GM12878 (cell line): ENCODE measurements at regions not wholly inside any gene's neighbourhood (a gene's known extent, or its start where the extent isn't known, plus 50 kb on each side); places are given as distances from the start of the nearest gene placed in this dataset.

Source experiments
- ATAC-seq: fragments of 200-7000 bp; cut with Tn5 transposase; 3 replicates; pipeline ENCODE4 v1.9.1; 2020; ENCODE audit warnings: mild to moderate bottlenecking, moderate library complexity
- BruUV-seq: library from RNA; stranded (reverse); fragments of 400-500 nt; replicated peaks from 2 replicates; lab custom pipeline; 2021; lab: Mats Ljungman, UMichigan
- CTCF ChIA-PET: fragments of 300-600 bp; sonication (Branson Sonifier 250); formaldehyde crosslinking; extraction: SDS; loops from one replicate; lab custom pipeline; 2021; ENCODE audit warnings: inconsistent platforms; lab: Yijun Ruan, JAX
- POLR2A ChIA-PET: fragments of 350-600 bp; formaldehyde crosslinking; extraction: SDS; loops from one replicate; lab custom pipeline; 2021; ENCODE audit warnings: inconsistent platforms; lab: Charles Lee
- RAD21 ChIA-PET: fragments of 300-600 bp; sonication (Branson Sonifier 250); formaldehyde crosslinking; loops from one replicate; lab custom pipeline; 2023; ENCODE audit warnings: antibody characterized with exemption; ENCODE audit not compliant: unreplicated experiment; lab: Charles Lee
- SMC1A ChIA-PET: fragments of 300-600 bp; sonication (Branson Sonifier 250); formaldehyde crosslinking; loops from one replicate; lab custom pipeline; 2023; ENCODE audit not compliant: unreplicated experiment, uncharacterized antibody; lab: Charles Lee
- DNase-seq: peaks from one replicate; pipeline ENCODE4 v3.0.0-alpha.2; 2011; ENCODE audit warnings: low read depth, low spot score
- FAIRE-seq: peaks from 3 replicates; lab custom pipeline; 2011; peaks lifted over from hg19 to GRCh38; lab: Jason Lieb, UNC
- H2AFZ ChIP-seq: 2 replicates; pipeline ENCODE4 v1.6.0; 2011; ENCODE audit warnings: low read depth, low read length, control low read depth; ENCODE audit not compliant: control insufficient read depth
- H3K27ac ChIP-seq: 2 replicates; pipeline ENCODE4 v1.5.1; 2011; ENCODE audit warnings: control low read depth; ENCODE audit not compliant: control insufficient read depth, insufficient read depth
- H3K27me3 ChIP-seq, 2 experiments: replicated peaks in 1 of 2; 2 replicates each; pipeline versions ENCODE4 v1.6.0 to v1.6.1; 2011; ENCODE audit warnings: low read length in 1 of 2; ENCODE audit not compliant: control insufficient read depth in 2 of 2, insufficient read depth in 2 of 2
- H3K36me3 ChIP-seq, 2 experiments: 2 replicates each; pipeline ENCODE4 v1.5.1; 2011; ENCODE audit warnings: low read length in 1 of 2; ENCODE audit not compliant: control insufficient read depth in 2 of 2, insufficient read depth in 2 of 2
- H3K4me1 ChIP-seq: 2 replicates; pipeline ENCODE4 v1.6.1; 2011; ENCODE audit warnings: mild to moderate bottlenecking, low read length, moderate library complexity, mixed read lengths; ENCODE audit not compliant: control insufficient read depth, insufficient read depth
- H3K4me2 ChIP-seq: 2 replicates; pipeline ENCODE4 v1.6.0; 2011; ENCODE audit warnings: control low read depth; ENCODE audit not compliant: control insufficient read depth, insufficient read depth
- H3K4me3 ChIP-seq: fragments of 200-600 bp; sonication (generic); 2 replicates; pipeline ENCODE4 v1.5.1; 2016
- H3K79me2 ChIP-seq: 2 replicates; pipeline ENCODE4 v1.6.0; 2011; ENCODE audit warnings: low read length; ENCODE audit not compliant: control insufficient read depth, insufficient read depth
- H3K9ac ChIP-seq: 2 replicates; pipeline ENCODE4 v1.8.0; 2011; ENCODE audit warnings: low read length, control low read depth, mixed read lengths; ENCODE audit not compliant: control insufficient read depth, insufficient read depth
- H3K9me3 ChIP-seq: replicated peaks from 3 replicates; pipeline ENCODE4 v1.5.1; 2011; ENCODE audit warnings: mild to moderate bottlenecking, low read length; ENCODE audit not compliant: control insufficient read depth, insufficient read depth
- H4K20me1 ChIP-seq: 2 replicates; pipeline ENCODE4 v1.6.0; 2011; ENCODE audit not compliant: control insufficient read depth, insufficient read depth
- CEBPB ChIP-seq, 2 experiments: fragments of 150-350 bp in 1 of 2; IDR thresholded peaks; 2 replicates each; pipeline ENCODE4 v1.6.1; 2012 to 2014; ENCODE audit warnings: low read depth in 2 of 2, low read length in 2 of 2, borderline replicate concordance in 1 of 2, inconsistent platforms in 1 of 2
- CREB1 ChIP-seq: IDR thresholded peaks from 2 replicates; pipeline ENCODE4 v1.6.1; 2012; ENCODE audit warnings: low read depth, mild to moderate bottlenecking, inconsistent platforms
- GABPA ChIP-seq: IDR thresholded peaks from 2 replicates; pipeline ENCODE4 v1.6.1; 2014; ENCODE audit warnings: antibody characterized with exemption, low read depth, mild to moderate bottlenecking, inconsistent platforms
- HDGF ChIP-seq: fragments of 450-650 bp; IDR thresholded peaks from 2 replicates; pipeline ENCODE4 v1.6.1; 2016; ENCODE audit warnings: antibody characterized with exemption
- IRF4 ChIP-seq: IDR thresholded peaks from 2 replicates; pipeline ENCODE4 v1.6.1; 2011; ENCODE audit warnings: low read depth, low read length
- KDM1A ChIP-seq: fragments of 200-600 bp; sonication (generic); IDR thresholded peaks from 2 replicates; pipeline ENCODE4 v1.6.1; 2016; ENCODE audit warnings: borderline replicate concordance
- MEF2A ChIP-seq: IDR thresholded peaks from 2 replicates; pipeline ENCODE4 v1.6.1; 2011; ENCODE audit warnings: low read depth, mild to moderate bottlenecking, low read length, moderate library complexity; ENCODE audit not compliant: insufficient read depth
- MEF2B ChIP-seq: fragments of 450-650 bp; IDR thresholded peaks from 2 replicates; pipeline ENCODE4 v1.6.1; 2018; ENCODE audit warnings: mild to moderate bottlenecking, moderate library complexity; ENCODE audit not compliant: partially characterized antibody, poor library complexity, severe bottlenecking
- NFYA ChIP-seq: IDR thresholded peaks from 2 replicates; pipeline ENCODE4 v1.6.1; 2011; ENCODE audit warnings: low read depth, mild to moderate bottlenecking, low read length, improper control_type of control experiment, borderline replicate concordance
- NR2F1 ChIP-seq: fragments of 450-650 bp; conservative IDR thresholded peaks from 2 replicates; pipeline ENCODE4 v1.6.1; 2017; ENCODE audit warnings: mild to moderate bottlenecking
- POLR2AphosphoS2 ChIP-seq: IDR thresholded peaks from 2 replicates; pipeline ENCODE4 v1.6.1; 2011; ENCODE audit warnings: low read depth, mild to moderate bottlenecking, low read length, improper control_type of control experiment, moderate library complexity
- POLR2AphosphoS5 ChIP-seq: IDR thresholded peaks from 2 replicates; pipeline ENCODE4 v1.6.1; 2011; ENCODE audit warnings: mild to moderate bottlenecking, low read length, inconsistent platforms
- RAD51 ChIP-seq: fragments of 450-650 bp; IDR thresholded peaks from 2 replicates; pipeline ENCODE4 v1.6.1; 2016; ENCODE audit warnings: moderate library complexity, mild to moderate bottlenecking, inconsistent platforms
- RELA ChIP-seq: fragments of 450-650 bp; IDR thresholded peaks from 2 replicates; pipeline ENCODE4 v1.8.0; 2014; ENCODE audit warnings: borderline replicate concordance; ENCODE audit not compliant: partially characterized antibody
- TBL1XR1 ChIP-seq: IDR thresholded peaks from 2 replicates; pipeline ENCODE4 v1.6.1; 2012; ENCODE audit warnings: low read depth, low read length, improper control_type of control experiment
- WGBS: methylation state at CpG from one replicate; pipeline ENCODE4 v1.1.6; 2016; ENCODE audit warnings: low lambda C conversion rate; ENCODE audit not compliant: insufficient replicate concordance, insufficient coverage; ENCODE audit errors: missing lambda C conversion rate; 5-methylcytosine and 5-hydroxymethylcytosine counted together
- in situ Hi-C: fragments of 300-500 bp; cut with MboI; formaldehyde crosslinking; loops from 9 replicates; pipeline ENCODE4 v1.14.3; 2018; ENCODE audit warnings: mixed read lengths
- intact Hi-C: fragments of 100-400 bp; cut with micrococcal nuclease; formaldehyde crosslinking; loops from one replicate; pipeline ENCODE4 v1.14.2; 2022; ENCODE audit not compliant: unreplicated experiment
- TF ChIP-seq, protein P1 (sequence below): IDR thresholded peaks from 2 replicates; pipeline ENCODE4 v1.6.1; 2011; ENCODE audit warnings: low read depth, mild to moderate bottlenecking, low read length, moderate library complexity, borderline replicate concordance; ENCODE audit errors: extremely low read depth

DNA sequence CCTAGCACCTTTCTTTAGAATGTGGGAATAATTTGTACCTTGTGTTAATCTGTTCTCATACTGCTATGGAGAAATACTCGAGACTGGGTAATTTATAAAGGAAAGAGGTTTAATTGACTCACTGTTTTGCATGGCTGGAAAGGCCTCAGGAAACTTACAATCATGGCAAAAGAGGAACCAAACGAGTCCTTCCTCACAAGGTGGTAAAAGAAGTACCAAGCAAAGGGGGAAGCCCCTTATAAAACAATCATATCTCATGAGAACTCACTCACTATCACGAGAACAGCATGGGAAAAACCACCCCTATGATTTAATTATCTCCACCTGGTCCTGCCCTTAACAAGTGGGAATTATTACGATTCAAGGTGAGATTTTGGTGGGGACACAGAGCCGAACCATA lies 127.1 kb upstream of the ANO3 start:
- intact Hi-C loops, result no loop called here
- no peaks in the 10 kb centered on the region for H3K27me3 ChIP-seq
- TF ChIP-seq, protein P1, sequence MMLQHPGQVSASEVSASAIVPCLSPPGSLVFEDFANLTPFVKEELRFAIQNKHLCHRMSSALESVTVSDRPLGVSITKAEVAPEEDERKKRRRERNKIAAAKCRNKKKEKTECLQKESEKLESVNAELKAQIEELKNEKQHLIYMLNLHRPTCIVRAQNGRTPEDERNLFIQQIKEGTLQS, result no peak
- TF ChIP-seq TBL1XR1 (no peak), MEF2B (no peak), NR2F1 (no peak)
- no peaks in the 10 kb centered on the region for H3K4me1 ChIP-seq
- ATAC-seq (no peak), DNase-seq (no peak), FAIRE-seq (no peak)
- ChIA-PET CTCF (no interaction called here), POLR2A (no interaction called here), SMC1A (interaction anchor here (0.6 kb wide), 1 partner anchor 28 kb away, joined by 3 read pairs; no protein-coding TSS in a partner anchor), RAD21 (no interaction called here)
- in situ Hi-C loops, result no loop called here
- H3K79me2 ChIP-seq, result no peaks in the 10 kb centered on the region
- H3K4me3 ChIP-seq, result no peak overlapping the region
- no peak overlapping the region for H3K9ac ChIP-seq
- H2AFZ ChIP-seq, result no peak overlapping the region
- no peak overlapping the region for H3K27ac ChIP-seq
- H3K4me2 ChIP-seq, result no peak overlapping the region
- H3K36me3 ChIP-seq, result no peaks in the 10 kb centered on the region
- no TSS peak for BruUV-seq
- H3K9me3 ChIP-seq, result no peaks in the 10 kb centered on the region
- 13% methylated on average over 5 of the region's 5 CpGs for WGBS
- no peaks in the 10 kb centered on the region for H4K20me1 ChIP-seq

DNA sequence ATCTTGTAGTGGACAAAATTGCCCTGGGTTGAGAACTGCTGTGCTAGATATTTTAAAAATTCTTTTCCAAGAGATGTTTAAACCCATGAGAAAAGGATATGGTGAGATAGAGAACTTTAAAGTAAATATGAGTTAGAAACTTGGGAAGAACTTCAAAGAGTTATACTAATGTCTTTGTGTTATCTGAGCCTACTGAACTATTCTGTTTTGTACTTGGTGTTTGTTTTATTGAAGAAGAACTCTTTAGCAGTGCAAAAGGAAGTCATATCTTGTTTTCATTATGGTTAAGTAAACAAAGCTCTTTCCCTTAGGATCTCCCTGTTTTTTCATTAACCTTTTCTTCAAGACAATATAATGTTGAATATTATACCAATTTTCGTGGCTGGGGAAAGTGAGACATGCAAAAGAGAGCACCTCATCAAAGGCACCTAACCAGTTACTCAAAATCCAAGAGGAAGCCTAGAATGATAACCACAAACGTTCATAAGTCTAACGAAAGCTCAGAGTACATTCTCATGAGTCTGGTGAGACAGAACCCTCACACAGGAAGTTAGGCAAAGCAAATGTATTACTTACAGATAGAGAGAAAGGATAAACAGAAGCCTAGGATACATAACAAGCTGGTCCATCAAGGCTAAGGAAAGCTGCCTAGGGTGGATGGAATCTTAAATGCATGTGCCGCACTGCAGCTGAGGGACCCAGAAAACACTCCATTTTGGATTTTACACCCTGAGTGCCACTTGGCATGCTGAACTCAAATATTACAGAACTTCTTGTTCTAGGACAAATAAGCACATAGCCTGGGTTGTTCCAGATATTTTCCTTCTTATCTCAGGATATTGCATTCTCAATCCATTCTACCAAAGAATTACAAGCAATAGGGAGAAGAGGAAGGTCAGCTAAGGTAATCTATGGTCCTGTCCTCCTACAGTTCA lies 112.5 kb upstream of the ANO3 start:
- intact Hi-C loops (no loop called here), in situ Hi-C loops (loop anchor here (5.0 kb wide), 1 partner anchor 237 kb away; no protein-coding TSS in a partner anchor)
- Histone ChIP-seq H3K4me3 (no peak overlapping the region), H3K79me2 (no peaks in the 10 kb centered on the region), H3K27ac (no peak overlapping the region), H4K20me1 (no peaks in the 10 kb centered on the region), H3K4me1 (no peaks in the 10 kb centered on the region), H3K4me2 (no peak overlapping the region), H3K9me3 (no peaks in the 10 kb centered on the region), H3K9ac (no peak overlapping the region), H3K36me3 (no peaks in the 10 kb centered on the region), H3K27me3 (no peaks in the 10 kb centered on the region), H2AFZ (no peak overlapping the region)
- RAD21 ChIA-PET, result no interaction called here
- POLR2A ChIA-PET, result no interaction called here
- no peak for ATAC-seq
- SMC1A ChIA-PET, result no interaction called here
- no peak for DNase-seq
- 11% methylated on average over 4 of the region's 4 CpGs for WGBS
- BruUV-seq, result no TSS peak
- no peak for FAIRE-seq
- CTCF ChIA-PET, result interaction anchor here (0.5 to 0.9 kb wide), 3 partner anchors 8 to 1213 kb away, joined by 3 read pairs; no protein-coding TSS in a partner anchor
- TF ChIP-seq HDGF (no peak), IRF4 (no peak), POLR2AphosphoS2 (no peak), KDM1A (no peak), NFYA (no peak), POLR2AphosphoS5 (no peak), CEBPB (IDR thresholded peaks at IDR 0.05; ENCODE audit: borderline replicate concordance in 1 of 2, low read depth in 2 of 2, low read length in 2 of 2) (no peak), RELA (no peak), GABPA (no peak), RAD51 (no peak), MEF2A (no peak), CREB1 (no peak)
